ENCODE measurements at regions not wholly inside any gene's neighbourhood (a gene's known extent, or its start where the extent isn't known, plus 50 kb on each side); places are given as distances from the start of the nearest gene placed in this dataset.

- TF ChIP-seq BCL11B (tag by site-specific recombination; IDR thresholded peaks at IDR 0.05; ENCODE audit: low read depth) (no peak), ZNF169 (tag by site-specific recombination; IDR thresholded peaks at IDR 0.05) (no peak), ZNF660 (tag by site-specific recombination; IDR thresholded peaks at IDR 0.05) (no peak), ZNF274 (IDR thresholded peaks at IDR 0.05; ENCODE audit: low read length) (no peak), ZNF274 (tag by site-specific recombination; IDR thresholded peaks at IDR 0.05; ENCODE audit: borderline replicate concordance) (no peak), KLF8 (tag by site-specific recombination; IDR thresholded peaks at IDR 0.05) (no peak), KLF16 (tag by site-specific recombination; IDR thresholded peaks at IDR 0.05) (no peak), ZNF629 (tag by site-specific recombination; IDR thresholded peaks at IDR 0.05) (no peak), ZFP41 (tag by site-specific recombination; IDR thresholded peaks at IDR 0.05; ENCODE audit: borderline replicate concordance) (no peak), SP7 (tag by site-specific recombination; IDR thresholded peaks at IDR 0.05) (no peak), ZNF133 (tag by site-specific recombination; IDR thresholded peaks at IDR 0.05) (no peak), KLF10 (tag by site-specific recombination; IDR thresholded peaks at IDR 0.05) (no peak)
- TF ChIP-seq, protein P1, sequence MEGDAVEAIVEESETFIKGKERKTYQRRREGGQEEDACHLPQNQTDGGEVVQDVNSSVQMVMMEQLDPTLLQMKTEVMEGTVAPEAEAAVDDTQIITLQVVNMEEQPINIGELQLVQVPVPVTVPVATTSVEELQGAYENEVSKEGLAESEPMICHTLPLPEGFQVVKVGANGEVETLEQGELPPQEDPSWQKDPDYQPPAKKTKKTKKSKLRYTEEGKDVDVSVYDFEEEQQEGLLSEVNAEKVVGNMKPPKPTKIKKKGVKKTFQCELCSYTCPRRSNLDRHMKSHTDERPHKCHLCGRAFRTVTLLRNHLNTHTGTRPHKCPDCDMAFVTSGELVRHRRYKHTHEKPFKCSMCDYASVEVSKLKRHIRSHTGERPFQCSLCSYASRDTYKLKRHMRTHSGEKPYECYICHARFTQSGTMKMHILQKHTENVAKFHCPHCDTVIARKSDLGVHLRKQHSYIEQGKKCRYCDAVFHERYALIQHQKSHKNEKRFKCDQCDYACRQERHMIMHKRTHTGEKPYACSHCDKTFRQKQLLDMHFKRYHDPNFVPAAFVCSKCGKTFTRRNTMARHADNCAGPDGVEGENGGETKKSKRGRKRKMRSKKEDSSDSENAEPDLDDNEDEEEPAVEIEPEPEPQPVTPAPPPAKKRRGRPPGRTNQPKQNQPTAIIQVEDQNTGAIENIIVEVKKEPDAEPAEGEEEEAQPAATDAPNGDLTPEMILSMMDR (tag by site-specific recombination; IDR thresholded peaks at IDR 0.05), result no peak
These were observed 98.3 kb upstream of the MAOA start for GRCh38 chrX:43557792-43558191.
